HFFc6 (cell line): ENCODE measurements at regions not wholly inside any gene's neighbourhood (a gene's known extent, or its start where the extent isn't known, plus 50 kb on each side); places are given as distances from the start of the nearest gene placed in this dataset.

ENCODE experiments used
- DNase-seq: peaks from one replicate; pipeline ENCODE4 v3.0.0-alpha.2; 2018
- H3K27ac Mint-ChIP-seq: 2 replicates; pipeline ENCODE4 v1.8.0; 2020; ENCODE audit warnings: mild to moderate bottlenecking, mixed read lengths
- H3K27me3 Mint-ChIP-seq: 2 replicates; pipeline ENCODE4 v1.8.0; 2021; ENCODE audit warnings: mild to moderate bottlenecking, moderate library complexity, mixed read lengths; ENCODE audit not compliant: insufficient read depth
- H3K36me3 Mint-ChIP-seq: 2 replicates; pipeline ENCODE4 v1.8.0; 2021; ENCODE audit warnings: low read depth, mixed read lengths
- H3K4me1 Mint-ChIP-seq: 2 replicates; pipeline ENCODE4 v1.8.0; 2020; ENCODE audit warnings: low read depth, mixed read lengths
- H3K4me3 Mint-ChIP-seq: 2 replicates; pipeline ENCODE4 v1.8.0; 2020; ENCODE audit warnings: mild to moderate bottlenecking, moderate library complexity, mixed read lengths
- H3K9me3 Mint-ChIP-seq: 2 replicates; pipeline ENCODE4 v1.8.0; 2020; ENCODE audit warnings: mild to moderate bottlenecking, mixed read lengths
- CTCF ChIP-seq: fragments of 200-600 bp; sonication (generic); IDR thresholded peaks from 2 replicates; pipeline ENCODE4 v1.5.0; 2021; ENCODE audit warnings: antibody characterized with exemption, mild to moderate bottlenecking

GRCh38 chr12:73262788-73263381, 990.7 kb downstream of the TRHDE start:
- TF ChIP-seq CTCF = no peak
- Mint-ChIP-seq H3K9me3 (peaks cover 42% of the 10 kb centered on the region), H3K27ac (no peak overlapping the region), H3K4me1 (no peaks in the 10 kb centered on the region), H3K4me3 (no peak overlapping the region), H3K27me3 (no peaks in the 10 kb centered on the region), H3K36me3 (no peaks in the 10 kb centered on the region)
- no peak for DNase-seq

- Mint-ChIP-seq H3K36me3 (peaks cover 5% of the 10 kb centered on the region; the same call in 1 of the 2 replicates), H3K27me3 (no peaks in the 10 kb centered on the region), H3K4me1 (no peaks in the 10 kb centered on the region), H3K27ac (no peak overlapping the region), H3K9me3 (peaks cover 60% of the 10 kb centered on the region), H3K4me3 (no peak overlapping the region)
- TF ChIP-seq CTCF = no peak
- DNase-seq = no peak
Measured at GRCh38 chr12:73266206-73266605, 994.0 kb downstream of the TRHDE start.

GRCh38 chr12:73274976-73275375, 1002.8 kb downstream of the TRHDE start:
- Mint-ChIP-seq H3K9me3 (peaks cover 42% of the 10 kb centered on the region), H3K36me3 (no peaks in the 10 kb centered on the region)
- TF ChIP-seq CTCF = no peak

GRCh38 chr12:73277971-73278370, 1005.8 kb downstream of the TRHDE start:
- H3K36me3 Mint-ChIP-seq = no peaks in the 10 kb centered on the region
- H3K27ac Mint-ChIP-seq = no peak overlapping the region
- peaks cover 26% of the 10 kb centered on the region for H3K9me3 Mint-ChIP-seq
- TF ChIP-seq CTCF = no peak
- no peaks in the 10 kb centered on the region for H3K4me1 Mint-ChIP-seq
- DNase-seq = no peak
- no peak overlapping the region for H3K4me3 Mint-ChIP-seq
- no peaks in the 10 kb centered on the region for H3K27me3 Mint-ChIP-seq

More at GRCh38 chr12:73274976-73275375, 1002.8 kb downstream of the TRHDE start:
- Mint-ChIP-seq H3K4me3 (no peak overlapping the region), H3K27me3 (no peaks in the 10 kb centered on the region), H3K27ac (no peak overlapping the region), H3K4me1 (no peaks in the 10 kb centered on the region)
- no peak for DNase-seq

GRCh38 chr12:73301530-73301929, 1029.4 kb downstream of the TRHDE start:
- no peaks in the 10 kb centered on the region; the same call in 1 of the 2 replicates for H3K27me3 Mint-ChIP-seq
- H3K9me3 Mint-ChIP-seq = peaks cover 23% of the 10 kb centered on the region
- no peaks in the 10 kb centered on the region for H3K36me3 Mint-ChIP-seq
- no peak for TF ChIP-seq CTCF
- no peak for DNase-seq
- H3K4me1 Mint-ChIP-seq = no peaks in the 10 kb centered on the region
- H3K27ac Mint-ChIP-seq = no peak overlapping the region
- no peak overlapping the region for H3K4me3 Mint-ChIP-seq
